Testis (tissue), 2 donors: ENCODE measurements at regions not wholly inside any gene's neighbourhood (a gene's known extent, or its start where the extent isn't known, plus 50 kb on each side); places are given as distances from the start of the nearest gene placed in this dataset.

ENCODE experiments used
- CTCF ChIP-seq, 3 experiments: fragments of 450-650 bp in 2 of 3; fragments of 200-600 bp in 1 of 3; sonication (generic) in 1 of 3; IDR thresholded peaks; one replicate each; pipeline ENCODE4 v1.5.1; 2016 to 2019; ENCODE audit warnings: antibody characterized with exemption in 3 of 3, mild to moderate bottlenecking in 2 of 3, moderate library complexity in 1 of 3
- POLR2A ChIP-seq: fragments of 450-650 bp; IDR thresholded peaks from one replicate; pipeline ENCODE4 v1.6.1; 2017; ENCODE audit warnings: antibody characterized with exemption, mild to moderate bottlenecking, moderate library complexity

GRCh38 chr9:106577121-106577520 is 285.8 kb upstream of the ZNF462 start:
- TF ChIP-seq CTCF (IDR thresholded peaks at IDR 0.05) (no peak), POLR2A (no peak)
